GM13976 (cell line): ENCODE measurements at regions not wholly inside any gene's neighbourhood (a gene's known extent, or its start where the extent isn't known, plus 50 kb on each side); places are given as distances from the start of the nearest gene placed in this dataset.
A peak's percentile ranks its signal among the peaks of the same experiment; 100 is the strongest.

Experiments used
- DNase-seq: peaks from one replicate; pipeline ENCODE4 v3.0.0; 2012; ENCODE audit warnings: low spot score
- CTCF ChIP-seq: IDR thresholded peaks from 2 replicates; pipeline ENCODE4 v1.5.1; 2012; ENCODE audit warnings: borderline replicate concordance, mild to moderate bottlenecking; ENCODE audit not compliant: insufficient read depth; ENCODE audit errors: extremely low read depth, missing control alignments, control extremely low read depth
- in situ Hi-C: fragments of 300-500 bp; cut with MboI; formaldehyde crosslinking; loops from one replicate; pipeline ENCODE4 v1.12.0; 2022; ENCODE audit warnings: low sequenced_read_pairs, mixed read lengths, inconsistent platforms; ENCODE audit not compliant: unreplicated experiment

GRCh38 chr2:217092710-217093379, 233.0 kb upstream of the TNP1 start:
- no peak for TF ChIP-seq CTCF
- in situ Hi-C loops = no loop called here
- no peak for DNase-seq

- DNase-seq = no peak
- in situ Hi-C loops = no loop called here
- no peak for TF ChIP-seq CTCF
Measured at GRCh38 chr2:217091531-217091930, 231.7 kb upstream of the TNP1 start.

GRCh38 chr2:217090884-217091283, 231.0 kb upstream of the TNP1 start:
- no peak for DNase-seq
- TF ChIP-seq CTCF = no peak
- in situ Hi-C loops = no loop called here

GRCh38 chr2:217090024-217090473, 230.2 kb upstream of the TNP1 start:
- peak; percentile 65 for DNase-seq
- in situ Hi-C loops = no loop called here

GRCh38 chr2:217086718-217087117, 226.9 kb upstream of the TNP1 start:
- in situ Hi-C loops = no loop called here
- TF ChIP-seq CTCF = no peak
- DNase-seq = no peak

More at GRCh38 chr2:217090024-217090473, 230.2 kb upstream of the TNP1 start:
- no peak for TF ChIP-seq CTCF

GRCh38 chr2:217086038-217086522, 226.2 kb upstream of the TNP1 start:
- TF ChIP-seq CTCF = no peak
- in situ Hi-C loops = no loop called here
- DNase-seq = no peak
